Effector memory CD4-positive, alpha-beta T cell (primary cell): ENCODE measurements at regions not wholly inside any gene's neighbourhood (a gene's known extent, or its start where the extent isn't known, plus 50 kb on each side); places are given as distances from the start of the nearest gene placed in this dataset.

ENCODE experiments used
- DNase-seq, 3 donors: peaks; one replicate each; pipeline ENCODE4 v3.0.0-alpha.2; 2020
- H3K27ac ChIP-seq: 2 replicates; pipeline ENCODE4 v1.7.0; 2013; ENCODE audit warnings: mild to moderate bottlenecking, low read length, moderate library complexity; ENCODE audit not compliant: insufficient read depth, poor library complexity, severe bottlenecking
- H3K27me3 ChIP-seq: replicated peaks from 2 replicates; pipeline ENCODE4 v1.7.0; 2013; ENCODE audit warnings: mild to moderate bottlenecking, low read length; ENCODE audit not compliant: insufficient read depth, control insufficient read depth, poor library complexity, severe bottlenecking
- H3K36me3 ChIP-seq: 2 replicates; pipeline ENCODE4 v1.7.0; 2013; ENCODE audit warnings: mild to moderate bottlenecking, low read length, moderate library complexity; ENCODE audit not compliant: control insufficient read depth, insufficient read depth
- H3K4me1 ChIP-seq: 2 replicates; pipeline ENCODE4 v1.7.0; 2013; ENCODE audit warnings: low read length, mild to moderate bottlenecking; ENCODE audit not compliant: control insufficient read depth, insufficient read depth, poor library complexity, severe bottlenecking
- H3K4me3 ChIP-seq: 2 replicates; pipeline ENCODE4 v1.7.0; 2013; ENCODE audit warnings: low read length, low read depth, mild to moderate bottlenecking; ENCODE audit not compliant: insufficient read depth, poor library complexity, severe bottlenecking
- H3K9me3 ChIP-seq: 2 replicates; pipeline ENCODE4 v1.7.0; 2013; ENCODE audit warnings: mild to moderate bottlenecking, low read length, moderate library complexity; ENCODE audit not compliant: control insufficient read depth

GRCh38 chr3:106008766-106009165, 140.0 kb upstream of the CBLB start:
- Histone ChIP-seq H3K36me3 (no peaks in the 10 kb centered on the region), H3K4me1 (no peaks in the 10 kb centered on the region), H3K4me3 (no peak overlapping the region), H3K27me3 (no peaks in the 10 kb centered on the region), H3K27ac (no peak overlapping the region), H3K9me3 (no peaks in the 10 kb centered on the region)
- no peak for DNase-seq

GRCh38 chr3:106010829-106011228, 142.0 kb upstream of the CBLB start:
- Histone ChIP-seq H3K9me3 (no peaks in the 10 kb centered on the region), H3K27me3 (no peaks in the 10 kb centered on the region), H3K36me3 (no peaks in the 10 kb centered on the region), H3K27ac (no peak overlapping the region), H3K4me3 (no peak overlapping the region), H3K4me1 (no peaks in the 10 kb centered on the region)
- no peak for DNase-seq

GRCh38 chr3:106013971-106014370, 145.2 kb upstream of the CBLB start:
- Histone ChIP-seq H3K36me3 (no peaks in the 10 kb centered on the region), H3K27me3 (no peaks in the 10 kb centered on the region), H3K4me1 (no peaks in the 10 kb centered on the region), H3K4me3 (no peak overlapping the region), H3K27ac (no peak overlapping the region), H3K9me3 (no peaks in the 10 kb centered on the region)
- no peak for DNase-seq

GRCh38 chr3:106014518-106014917, 145.7 kb upstream of the CBLB start:
- DNase-seq, result no peak
- no peaks in the 10 kb centered on the region for H3K9me3 ChIP-seq
- no peaks in the 10 kb centered on the region for H3K27me3 ChIP-seq
- H3K27ac ChIP-seq, result no peak overlapping the region
- H3K4me1 ChIP-seq, result no peaks in the 10 kb centered on the region
- H3K36me3 ChIP-seq, result no peaks in the 10 kb centered on the region
- H3K4me3 ChIP-seq, result no peak overlapping the region

GRCh38 chr3:106014971-106015370, 146.2 kb upstream of the CBLB start:
- Histone ChIP-seq H3K4me1 (no peaks in the 10 kb centered on the region), H3K9me3 (no peaks in the 10 kb centered on the region), H3K4me3 (no peak overlapping the region), H3K27ac (no peak overlapping the region), H3K27me3 (no peaks in the 10 kb centered on the region), H3K36me3 (no peaks in the 10 kb centered on the region)
- DNase-seq, result no peak

GRCh38 chr3:106018102-106018501, 149.3 kb upstream of the CBLB start:
- Histone ChIP-seq H3K36me3 (no peaks in the 10 kb centered on the region), H3K9me3 (no peaks in the 10 kb centered on the region), H3K27ac (no peak overlapping the region), H3K4me3 (no peak overlapping the region), H3K4me1 (no peaks in the 10 kb centered on the region), H3K27me3 (no peaks in the 10 kb centered on the region)
- DNase-seq, result no peak

GRCh38 chr3:106018929-106019550, 150.2 kb upstream of the CBLB start:
- H3K4me1 ChIP-seq, result no peaks in the 10 kb centered on the region
- no peak for DNase-seq
- H3K36me3 ChIP-seq, result no peaks in the 10 kb centered on the region
- no peaks in the 10 kb centered on the region for H3K9me3 ChIP-seq
- H3K27me3 ChIP-seq, result no peaks in the 10 kb centered on the region
- no peak overlapping the region for H3K4me3 ChIP-seq
- no peak overlapping the region for H3K27ac ChIP-seq

GRCh38 chr3:106022913-106023312, 154.1 kb upstream of the CBLB start:
- no peak for DNase-seq
- no peak overlapping the region for H3K27ac ChIP-seq
- H3K36me3 ChIP-seq, result no peaks in the 10 kb centered on the region
- no peaks in the 10 kb centered on the region for H3K4me1 ChIP-seq
- H3K4me3 ChIP-seq, result no peak overlapping the region
- H3K9me3 ChIP-seq, result no peaks in the 10 kb centered on the region
- no peaks in the 10 kb centered on the region for H3K27me3 ChIP-seq

GRCh38 chr3:106025151-106025722, 156.4 kb upstream of the CBLB start:
- no peaks in the 10 kb centered on the region for H3K36me3 ChIP-seq
- H3K27ac ChIP-seq, result no peak overlapping the region
- no peaks in the 10 kb centered on the region for H3K9me3 ChIP-seq
- H3K4me1 ChIP-seq, result no peaks in the 10 kb centered on the region
- no peaks in the 10 kb centered on the region for H3K27me3 ChIP-seq
- no peak for DNase-seq
- H3K4me3 ChIP-seq, result no peak overlapping the region

- no peak overlapping the region for H3K27ac ChIP-seq
- no peaks in the 10 kb centered on the region for H3K9me3 ChIP-seq
- no peaks in the 10 kb centered on the region for H3K36me3 ChIP-seq
- no peaks in the 10 kb centered on the region for H3K4me1 ChIP-seq
- DNase-seq, result no peak
- H3K27me3 ChIP-seq, result no peaks in the 10 kb centered on the region
- H3K4me3 ChIP-seq, result no peak overlapping the region
These were observed 161.3 kb upstream of the CBLB start for GRCh38 chr3:106029954-106030626.
